NCI-H226 (cell line): ENCODE measurements at regions not wholly inside any gene's neighbourhood (a gene's known extent, or its start where the extent isn't known, plus 50 kb on each side); places are given as distances from the start of the nearest gene placed in this dataset.

ENCODE experiments used
- DNase-seq: peaks from one replicate; pipeline ENCODE4 v3.0.0-alpha.2; 2015

- DNase-seq = no peak
These were observed 850.9 kb upstream of the PCDH9 start for GRCh38 chr13:68081061-68081460.

- DNase-seq = no peak
These were observed 848.7 kb upstream of the PCDH9 start for GRCh38 chr13:68078874-68079273.

- no peak for DNase-seq
These were observed 848.3 kb upstream of the PCDH9 start for GRCh38 chr13:68078469-68078868.

GRCh38 chr13:68076046-68076445 is 845.9 kb upstream of the PCDH9 start:
- DNase-seq = no peak

- DNase-seq = no peak
These were observed 836.9 kb upstream of the PCDH9 start for GRCh38 chr13:68066879-68067513.

GRCh38 chr13:68064001-68064770 is 834.0 kb upstream of the PCDH9 start:
- DNase-seq = peak; percentile 1

GRCh38 chr13:68063181-68063580 is 833.0 kb upstream of the PCDH9 start:
- DNase-seq = no peak

- DNase-seq = no peak
These were observed 827.7 kb upstream of the PCDH9 start for GRCh38 chr13:68057836-68058235.

- DNase-seq = peak; percentile 72
These were observed 826.9 kb upstream of the PCDH9 start for GRCh38 chr13:68056816-68057710.

GRCh38 chr13:68051910-68052309 is 821.8 kb upstream of the PCDH9 start:
- DNase-seq = no peak

- no peak for DNase-seq
These were observed 820.6 kb upstream of the PCDH9 start for GRCh38 chr13:68050761-68051160.

- DNase-seq = no peak
These were observed 818.7 kb upstream of the PCDH9 start for GRCh38 chr13:68048802-68049359.

GRCh38 chr13:68047889-68048288 is 817.8 kb upstream of the PCDH9 start:
- no peak for DNase-seq

GRCh38 chr13:68046903-68047302 is 816.8 kb upstream of the PCDH9 start:
- peak; percentile 15 for DNase-seq

GRCh38 chr13:68030152-68030809 is 800.1 kb upstream of the PCDH9 start:
- no peak for DNase-seq

- DNase-seq = no peak
These were observed 798.6 kb upstream of the PCDH9 start for GRCh38 chr13:68028701-68029100.

GRCh38 chr13:68027306-68027705 is 797.2 kb upstream of the PCDH9 start:
- DNase-seq = no peak

- DNase-seq = no peak
These were observed 795.9 kb upstream of the PCDH9 start for GRCh38 chr13:68026077-68026476.

GRCh38 chr13:68025604-68026003 is 795.5 kb upstream of the PCDH9 start:
- no peak for DNase-seq

- no peak for DNase-seq
These were observed 793.9 kb upstream of the PCDH9 start for GRCh38 chr13:68023838-68024581.

- no peak for DNase-seq
These were observed 789.8 kb upstream of the PCDH9 start for GRCh38 chr13:68019901-68020300.

- DNase-seq = no peak
These were observed 779.4 kb upstream of the PCDH9 start for GRCh38 chr13:68009546-68009945.
